Stimulated activated CD4-positive, alpha-beta T cell treated with anti-CD3 and anti-CD28 coated beads, Interleukin-2, amount 100 ng/mL, for 4 hours (primary cell): ENCODE measurements at regions not wholly inside any gene's neighbourhood (a gene's known extent, or its start where the extent isn't known, plus 50 kb on each side); places are given as distances from the start of the nearest gene placed in this dataset.

Source experiments
- DNase-seq: peaks from one replicate; pipeline ENCODE4 v3.0.0-alpha.2; 2020; ENCODE audit warnings: low read depth

DNA sequence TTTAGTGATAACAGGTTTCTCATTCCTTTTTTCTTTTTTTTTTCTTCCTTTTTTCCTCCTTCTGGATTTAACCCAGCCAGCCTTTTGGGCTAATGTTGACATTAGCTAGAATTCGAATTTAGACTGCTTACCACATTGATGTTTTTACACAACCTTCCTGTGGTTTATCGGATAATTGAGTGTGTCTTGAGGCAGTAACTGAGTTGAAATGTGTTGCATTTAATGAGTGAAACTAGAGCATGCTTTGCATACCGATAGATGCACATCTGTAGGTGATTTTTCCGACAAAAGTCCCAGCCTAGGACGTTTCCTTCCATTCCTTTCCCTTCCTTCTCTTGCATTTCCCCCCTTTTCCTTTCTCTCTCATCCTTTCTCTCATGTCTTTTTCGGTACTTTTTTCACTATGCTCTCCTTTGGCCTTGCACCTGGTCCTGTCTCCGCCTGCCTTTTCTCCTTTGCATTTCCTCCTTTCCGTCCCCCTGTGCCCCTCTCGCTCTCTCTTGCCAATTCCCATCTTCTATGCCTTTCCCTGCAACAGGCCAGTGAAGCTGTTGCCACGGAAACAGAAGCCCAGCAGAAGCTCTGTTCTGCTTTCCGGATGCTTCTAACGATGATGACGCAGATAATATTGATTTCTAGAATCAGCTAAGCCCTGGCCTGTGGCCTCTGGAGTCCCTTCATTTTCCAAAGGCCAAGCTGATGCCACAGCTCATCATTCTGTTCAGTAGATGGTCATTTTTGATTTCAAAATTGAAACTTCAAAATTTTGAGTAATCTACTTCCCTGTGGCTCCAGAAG lies 76.1 kb downstream of the SLC25A47 start:
- no peak for DNase-seq

DNA sequence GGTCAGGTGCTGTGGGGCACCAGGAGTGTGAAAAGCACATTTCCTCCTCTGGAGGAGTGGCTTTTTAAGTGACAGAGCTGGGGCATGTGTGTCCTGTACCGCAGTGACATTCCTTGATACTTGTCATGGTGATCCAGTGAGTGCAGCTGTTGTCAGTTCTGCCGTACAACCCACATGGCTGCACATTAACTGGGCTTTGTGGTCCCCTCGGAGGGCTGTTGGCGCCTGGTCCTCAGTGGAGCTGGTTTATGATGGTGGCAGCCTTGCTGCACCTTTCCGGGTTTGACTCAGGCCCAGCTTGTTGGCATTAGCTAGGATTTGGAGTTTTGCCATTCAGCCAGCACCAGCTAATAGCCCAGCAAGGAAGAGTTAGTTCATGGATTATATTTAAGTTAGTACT lies 77.0 kb downstream of the SLC25A47 start:
- no peak for DNase-seq

DNA sequence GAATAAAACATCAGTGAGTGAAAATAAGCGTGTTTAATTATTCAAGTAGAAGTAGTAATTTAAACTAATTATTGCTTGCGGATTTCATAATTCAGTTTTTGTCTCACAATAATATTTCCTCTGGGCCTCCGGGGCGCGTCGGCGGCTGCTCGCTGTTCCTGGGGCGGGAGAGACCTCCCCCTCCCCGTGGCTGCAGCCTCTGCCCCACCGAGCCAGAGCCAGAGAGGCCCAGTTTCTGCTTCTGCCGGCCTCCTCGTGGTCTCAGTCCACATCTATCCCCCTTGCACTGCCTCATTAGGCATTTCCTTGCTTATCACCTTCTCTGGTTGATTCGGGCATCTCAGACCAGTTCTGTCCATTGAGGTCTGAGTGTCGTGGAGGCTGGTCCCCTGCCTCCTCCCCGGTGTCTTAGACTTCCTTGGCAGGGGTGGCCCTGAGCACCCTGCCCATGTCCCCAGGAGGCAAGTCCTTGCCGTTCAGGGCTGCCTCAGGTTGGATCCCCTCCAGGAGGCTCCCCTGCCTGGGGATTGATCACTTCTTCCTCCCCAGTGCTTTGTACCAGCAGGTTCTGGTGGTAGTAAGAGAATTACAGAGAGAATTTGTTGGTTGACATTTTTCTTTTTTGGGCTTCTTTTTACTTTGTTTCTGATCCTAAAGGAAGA lies 78.0 kb downstream of the SLC25A47 start:
- no peak for DNase-seq

- no peak for DNase-seq
These were observed 78.7 kb downstream of the SLC25A47 start for GRCh38 chr14:100401792-100402191.

DNA sequence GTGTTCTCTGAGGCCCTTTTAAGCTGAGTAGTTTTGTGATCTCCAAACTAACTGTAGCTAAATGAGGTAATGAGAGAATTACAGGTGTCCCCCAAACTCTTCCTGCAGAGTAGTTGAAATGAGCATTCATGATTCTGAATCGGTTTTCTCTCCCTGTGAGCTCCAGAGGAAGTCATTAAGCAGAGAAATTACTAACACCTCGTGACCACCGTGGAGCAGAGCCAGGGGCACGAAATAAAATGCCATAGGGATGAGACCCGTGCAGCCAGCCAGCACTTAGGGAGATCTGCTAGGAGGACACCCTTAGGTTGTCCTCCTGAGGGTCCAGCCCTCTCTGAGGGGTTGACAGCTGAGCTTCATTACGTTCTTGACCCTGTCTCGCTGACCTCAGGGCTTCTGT lies 79.5 kb downstream of the SLC25A47 start:
- no peak for DNase-seq

DNA sequence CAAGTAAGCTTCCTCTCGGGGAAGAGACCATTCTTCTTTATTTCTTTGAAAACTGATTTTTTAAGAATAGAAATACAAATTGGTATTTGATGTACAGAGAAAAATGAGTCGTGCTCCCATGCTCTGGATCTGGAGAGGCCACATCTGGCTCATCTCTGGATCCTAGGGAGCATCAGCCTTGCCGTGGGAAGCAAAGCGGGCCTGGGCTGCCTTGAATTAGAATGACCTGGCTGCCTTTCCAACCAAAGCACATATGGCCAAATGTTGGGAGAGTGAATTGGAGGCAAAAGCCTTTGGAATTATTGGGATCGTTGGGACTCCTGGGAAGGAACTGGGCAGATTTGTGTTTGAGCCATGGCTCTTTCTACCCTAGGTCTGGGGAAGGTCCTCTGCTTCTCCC lies 80.0 kb downstream of the SLC25A47 start:
- no peak for DNase-seq

- no peak for DNase-seq
These were observed 80.7 kb downstream of the SLC25A47 start for GRCh38 chr14:100403802-100404365.

- DNase-seq, result no peak
These were observed 81.3 kb downstream of the SLC25A47 start for GRCh38 chr14:100404419-100404818.

DNA sequence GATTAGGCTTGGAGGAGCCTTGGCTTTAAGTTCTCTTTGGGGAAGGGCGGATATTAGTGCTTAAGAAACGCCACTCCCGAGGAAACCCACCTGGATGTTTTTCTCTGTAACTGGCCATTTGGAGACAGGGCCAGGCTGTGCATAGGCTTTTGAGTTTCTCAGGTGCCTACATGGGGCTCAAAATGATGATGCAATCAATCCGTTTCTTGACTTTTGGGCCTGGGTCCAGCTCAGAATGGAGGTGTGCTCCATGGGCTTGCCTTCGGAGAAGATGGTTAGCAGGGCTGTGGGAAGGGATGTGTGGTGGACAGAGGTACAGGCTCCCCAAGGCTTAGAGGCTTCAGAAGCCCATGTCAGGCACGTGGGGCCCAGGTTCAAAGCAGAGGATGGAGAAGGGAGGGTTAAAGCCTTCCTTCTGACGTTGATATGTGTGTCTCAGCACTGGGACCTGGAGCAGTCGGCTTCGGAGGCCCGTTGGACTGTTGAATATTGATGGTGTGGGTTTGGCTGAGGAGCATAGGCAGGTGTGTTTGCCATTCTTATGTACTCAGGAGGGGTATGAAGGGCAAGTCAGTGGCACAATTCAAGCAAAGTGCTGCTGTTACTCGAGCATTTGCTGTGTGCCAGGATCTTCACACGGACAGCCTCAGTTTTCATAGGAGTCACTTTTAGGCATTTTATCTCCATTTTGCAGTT lies 82.8 kb downstream of the SLC25A47 start:
- DNase-seq, result no peak

DNA sequence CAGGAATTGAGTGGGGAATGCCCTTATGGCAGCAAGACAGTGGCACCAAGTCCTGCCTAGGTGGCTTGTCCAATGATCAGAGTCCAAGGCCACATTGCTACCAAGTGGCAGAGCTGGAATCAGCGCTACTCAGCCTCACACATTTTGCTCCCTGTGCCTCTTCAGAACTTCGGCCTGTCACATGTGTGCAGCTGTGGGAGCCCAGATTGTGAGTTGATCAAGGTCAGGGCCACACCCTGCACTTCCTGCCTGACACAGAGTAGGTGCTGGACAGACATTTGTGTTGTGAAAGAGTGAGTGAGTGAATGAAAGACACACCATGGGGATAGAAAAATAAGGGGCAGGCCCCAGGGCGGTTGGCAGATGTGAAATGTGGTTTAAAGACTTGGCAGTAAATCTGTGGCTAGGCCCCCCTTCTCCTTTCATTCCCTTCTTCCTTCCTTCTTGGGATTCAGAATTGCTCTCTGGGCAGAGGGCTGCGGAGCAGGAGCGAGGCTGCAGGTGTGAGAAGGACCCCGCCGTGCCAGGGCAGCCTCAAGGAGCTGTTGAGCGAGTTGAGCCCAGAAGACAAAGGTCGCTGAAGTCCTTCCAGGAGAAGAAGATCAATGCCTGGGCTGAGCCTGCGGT lies 83.5 kb downstream of the SLC25A47 start:
- no peak for DNase-seq

GRCh38 chr14:100407376-100408102 lies 84.4 kb downstream of the SLC25A47 start:
- DNase-seq, result no peak

DNA sequence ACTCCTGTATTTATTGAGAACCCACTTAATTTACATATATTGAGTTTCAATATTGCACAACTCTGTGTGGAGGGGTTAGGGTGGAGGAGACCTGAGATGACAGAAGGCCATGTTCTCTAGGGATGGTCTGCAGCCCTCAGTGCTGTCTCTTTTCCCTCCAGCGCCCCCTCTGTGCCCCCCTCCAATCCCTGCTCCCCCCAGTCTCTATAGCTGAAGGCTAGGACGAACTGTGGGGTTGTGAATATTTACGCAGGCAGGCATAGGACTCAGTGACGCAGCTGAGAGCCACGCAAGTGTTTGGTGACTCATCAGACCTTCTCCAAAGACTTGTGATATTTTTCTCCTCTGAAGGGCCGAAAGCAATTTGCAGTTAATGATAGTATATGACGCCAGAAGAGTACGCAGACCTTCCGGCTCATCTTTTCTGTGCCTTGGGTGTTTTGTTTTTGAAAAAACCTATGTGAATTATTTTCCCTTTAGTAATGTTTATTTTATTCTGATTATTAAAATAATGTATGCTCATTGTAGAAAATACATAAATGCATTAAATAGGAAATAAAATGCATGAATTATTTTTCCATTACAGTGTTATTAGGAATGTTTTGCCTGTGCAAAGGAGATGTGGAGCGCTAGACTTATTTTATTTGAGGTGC lies 85.3 kb downstream of the SLC25A47 start:
- DNase-seq, result no peak

DNA sequence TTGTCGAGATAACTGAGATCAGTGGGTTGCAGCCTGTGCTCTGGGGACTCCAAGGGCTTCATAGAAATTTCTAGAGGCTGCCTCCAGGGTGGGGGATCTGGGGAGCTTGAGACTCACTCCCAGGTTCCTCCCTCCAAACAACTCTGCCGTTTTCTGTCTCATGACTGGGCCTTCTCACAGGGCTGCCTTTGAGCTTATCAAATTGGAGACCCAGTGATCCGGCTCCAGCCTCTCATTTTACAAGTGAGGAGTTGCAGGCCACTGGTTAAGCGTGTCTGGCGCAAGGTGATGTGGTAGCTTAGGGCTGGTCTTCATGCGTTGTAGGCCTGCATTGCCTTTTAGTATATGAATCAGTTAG lies 85.8 kb downstream of the SLC25A47 start:
- DNase-seq, result no peak

- no peak for DNase-seq
These were observed 86.5 kb downstream of the SLC25A47 start for GRCh38 chr14:100409651-100410050.

- DNase-seq, result no peak
These were observed 87.0 kb downstream of the SLC25A47 start for GRCh38 chr14:100410056-100410565.

DNA sequence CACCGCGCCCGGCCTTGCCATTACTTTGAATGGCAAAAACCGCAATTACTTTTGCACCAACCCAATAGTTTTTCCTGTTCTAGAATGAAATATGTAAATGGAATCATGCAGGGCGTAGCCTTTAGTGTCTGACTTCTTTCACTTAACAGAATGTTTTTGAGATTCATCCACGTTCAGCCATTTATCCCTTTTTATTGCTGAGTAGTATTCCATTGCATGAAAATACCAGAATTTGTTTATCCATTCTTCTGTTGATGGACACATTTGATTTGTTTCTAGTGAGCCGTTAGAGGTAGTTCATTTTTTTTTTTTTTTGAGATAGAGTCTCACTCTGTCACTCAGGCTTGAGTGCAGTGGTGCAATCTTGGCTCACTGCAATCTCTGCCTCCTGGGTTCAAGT lies 90.6 kb downstream of the SLC25A47 start:
- DNase-seq, result no peak

- DNase-seq, result no peak
These were observed 92.1 kb downstream of the SLC25A47 start for GRCh38 chr14:100415226-100415625.

GRCh38 chr14:100416081-100416680 lies 93.0 kb downstream of the SLC25A47 start:
- DNase-seq, result no peak

GRCh38 chr14:100416921-100417860 lies 94.1 kb downstream of the SLC25A47 start:
- DNase-seq, result no peak
